ENCODE measurements at regions not wholly inside any gene's neighbourhood (a gene's known extent, or its start where the extent isn't known, plus 50 kb on each side); places are given as distances from the start of the nearest gene placed in this dataset.

DNA sequence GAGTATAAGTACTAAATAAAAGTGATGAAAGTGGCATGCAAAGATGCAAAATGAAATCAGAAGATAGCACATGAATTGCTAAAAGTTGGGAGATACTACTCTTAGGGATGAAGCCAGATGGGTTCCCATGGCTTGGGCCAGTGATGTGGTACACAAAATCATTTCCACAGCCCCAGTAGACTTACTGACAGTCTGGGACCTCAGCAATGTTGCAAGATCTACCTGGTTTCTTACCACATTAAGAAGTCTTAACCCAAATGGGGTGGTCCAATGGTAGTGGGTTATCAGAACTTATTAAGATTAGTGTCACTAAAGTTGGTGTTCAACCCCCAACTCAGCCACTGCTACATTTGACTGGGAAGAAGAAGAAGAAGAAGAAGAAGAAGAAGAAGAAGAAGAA, 227.7 kb upstream of the IRF2BP2 start:
- TF ChIP-seq, protein P1, sequence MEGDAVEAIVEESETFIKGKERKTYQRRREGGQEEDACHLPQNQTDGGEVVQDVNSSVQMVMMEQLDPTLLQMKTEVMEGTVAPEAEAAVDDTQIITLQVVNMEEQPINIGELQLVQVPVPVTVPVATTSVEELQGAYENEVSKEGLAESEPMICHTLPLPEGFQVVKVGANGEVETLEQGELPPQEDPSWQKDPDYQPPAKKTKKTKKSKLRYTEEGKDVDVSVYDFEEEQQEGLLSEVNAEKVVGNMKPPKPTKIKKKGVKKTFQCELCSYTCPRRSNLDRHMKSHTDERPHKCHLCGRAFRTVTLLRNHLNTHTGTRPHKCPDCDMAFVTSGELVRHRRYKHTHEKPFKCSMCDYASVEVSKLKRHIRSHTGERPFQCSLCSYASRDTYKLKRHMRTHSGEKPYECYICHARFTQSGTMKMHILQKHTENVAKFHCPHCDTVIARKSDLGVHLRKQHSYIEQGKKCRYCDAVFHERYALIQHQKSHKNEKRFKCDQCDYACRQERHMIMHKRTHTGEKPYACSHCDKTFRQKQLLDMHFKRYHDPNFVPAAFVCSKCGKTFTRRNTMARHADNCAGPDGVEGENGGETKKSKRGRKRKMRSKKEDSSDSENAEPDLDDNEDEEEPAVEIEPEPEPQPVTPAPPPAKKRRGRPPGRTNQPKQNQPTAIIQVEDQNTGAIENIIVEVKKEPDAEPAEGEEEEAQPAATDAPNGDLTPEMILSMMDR (IDR thresholded peaks at IDR 0.05; ENCODE audit: insufficient read depth, low read length), result no peak
- TF ChIP-seq, protein P2, sequence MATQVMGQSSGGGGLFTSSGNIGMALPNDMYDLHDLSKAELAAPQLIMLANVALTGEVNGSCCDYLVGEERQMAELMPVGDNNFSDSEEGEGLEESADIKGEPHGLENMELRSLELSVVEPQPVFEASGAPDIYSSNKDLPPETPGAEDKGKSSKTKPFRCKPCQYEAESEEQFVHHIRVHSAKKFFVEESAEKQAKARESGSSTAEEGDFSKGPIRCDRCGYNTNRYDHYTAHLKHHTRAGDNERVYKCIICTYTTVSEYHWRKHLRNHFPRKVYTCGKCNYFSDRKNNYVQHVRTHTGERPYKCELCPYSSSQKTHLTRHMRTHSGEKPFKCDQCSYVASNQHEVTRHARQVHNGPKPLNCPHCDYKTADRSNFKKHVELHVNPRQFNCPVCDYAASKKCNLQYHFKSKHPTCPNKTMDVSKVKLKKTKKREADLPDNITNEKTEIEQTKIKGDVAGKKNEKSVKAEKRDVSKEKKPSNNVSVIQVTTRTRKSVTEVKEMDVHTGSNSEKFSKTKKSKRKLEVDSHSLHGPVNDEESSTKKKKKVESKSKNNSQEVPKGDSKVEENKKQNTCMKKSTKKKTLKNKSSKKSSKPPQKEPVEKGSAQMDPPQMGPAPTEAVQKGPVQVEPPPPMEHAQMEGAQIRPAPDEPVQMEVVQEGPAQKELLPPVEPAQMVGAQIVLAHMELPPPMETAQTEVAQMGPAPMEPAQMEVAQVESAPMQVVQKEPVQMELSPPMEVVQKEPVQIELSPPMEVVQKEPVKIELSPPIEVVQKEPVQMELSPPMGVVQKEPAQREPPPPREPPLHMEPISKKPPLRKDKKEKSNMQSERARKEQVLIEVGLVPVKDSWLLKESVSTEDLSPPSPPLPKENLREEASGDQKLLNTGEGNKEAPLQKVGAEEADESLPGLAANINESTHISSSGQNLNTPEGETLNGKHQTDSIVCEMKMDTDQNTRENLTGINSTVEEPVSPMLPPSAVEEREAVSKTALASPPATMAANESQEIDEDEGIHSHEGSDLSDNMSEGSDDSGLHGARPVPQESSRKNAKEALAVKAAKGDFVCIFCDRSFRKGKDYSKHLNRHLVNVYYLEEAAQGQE (IDR thresholded peaks at IDR 0.05; ENCODE audit: insufficient replicate concordance, low read depth), result no peak
- TF ChIP-seq SPI1 (IDR thresholded peaks at IDR 0.05; ENCODE audit: borderline replicate concordance, low read depth), result no peak
- no peak for TF ChIP-seq POLR2AphosphoS5 (IDR thresholded peaks at IDR 0.05; ENCODE audit: low read depth)

Data from HL-60 (cell line).